ENCODE measurements at regions not wholly inside any gene's neighbourhood (a gene's known extent, or its start where the extent isn't known, plus 50 kb on each side); places are given as distances from the start of the nearest gene placed in this dataset.

DNA sequence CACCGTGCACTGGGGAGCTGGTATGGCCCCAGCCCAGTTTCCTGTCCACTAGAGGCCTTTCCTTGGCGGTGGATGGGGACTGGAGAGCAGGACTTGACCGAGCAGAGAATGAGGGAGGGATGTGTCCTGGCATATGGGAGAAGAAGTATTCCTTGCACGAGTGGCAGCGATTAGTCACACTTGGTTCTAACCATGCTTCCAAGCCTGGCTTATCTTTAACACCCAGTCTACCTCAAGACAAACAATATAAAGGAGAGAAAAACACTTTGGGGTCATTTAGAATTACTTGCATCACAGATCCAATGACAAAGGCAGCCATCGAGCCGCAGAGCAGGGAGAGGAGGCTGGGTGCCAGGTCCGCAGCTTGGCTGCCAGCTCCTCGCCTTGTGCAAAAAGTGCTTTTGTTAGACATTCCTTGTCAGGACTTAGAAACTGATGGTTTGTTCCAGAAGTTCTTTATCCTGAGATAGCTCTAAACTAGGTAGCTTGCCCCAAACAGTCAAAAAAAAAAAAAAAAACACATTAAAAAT lies 214.9 kb upstream of the GMDS start:
- ATAC-seq, result no peak
- Histone ChIP-seq H3K27me3 (no peaks in the 10 kb centered on the region), H3K27ac (no peak overlapping the region), H3K4me1 (peaks cover 0 to 7% (median 0%) of the 10 kb centered on the region in 3 donors), H3K36me3 (no peaks in the 10 kb centered on the region), H3K9me3 (no peaks in the 10 kb centered on the region), H3K4me3 (no peak overlapping the region)
- 54 to 80% methylated on average over 4 to 7 of the region's 9 CpGs for WGBS, 2 donors (ENCODE audit: low coverage in 1 of 2)
- TF ChIP-seq, protein P1, sequence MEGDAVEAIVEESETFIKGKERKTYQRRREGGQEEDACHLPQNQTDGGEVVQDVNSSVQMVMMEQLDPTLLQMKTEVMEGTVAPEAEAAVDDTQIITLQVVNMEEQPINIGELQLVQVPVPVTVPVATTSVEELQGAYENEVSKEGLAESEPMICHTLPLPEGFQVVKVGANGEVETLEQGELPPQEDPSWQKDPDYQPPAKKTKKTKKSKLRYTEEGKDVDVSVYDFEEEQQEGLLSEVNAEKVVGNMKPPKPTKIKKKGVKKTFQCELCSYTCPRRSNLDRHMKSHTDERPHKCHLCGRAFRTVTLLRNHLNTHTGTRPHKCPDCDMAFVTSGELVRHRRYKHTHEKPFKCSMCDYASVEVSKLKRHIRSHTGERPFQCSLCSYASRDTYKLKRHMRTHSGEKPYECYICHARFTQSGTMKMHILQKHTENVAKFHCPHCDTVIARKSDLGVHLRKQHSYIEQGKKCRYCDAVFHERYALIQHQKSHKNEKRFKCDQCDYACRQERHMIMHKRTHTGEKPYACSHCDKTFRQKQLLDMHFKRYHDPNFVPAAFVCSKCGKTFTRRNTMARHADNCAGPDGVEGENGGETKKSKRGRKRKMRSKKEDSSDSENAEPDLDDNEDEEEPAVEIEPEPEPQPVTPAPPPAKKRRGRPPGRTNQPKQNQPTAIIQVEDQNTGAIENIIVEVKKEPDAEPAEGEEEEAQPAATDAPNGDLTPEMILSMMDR (IDR thresholded peaks at IDR 0.05), result no peak
- TF ChIP-seq EP300 (IDR thresholded peaks at IDR 0.05) (no peak), POLR2A (IDR thresholded peaks at IDR 0.05) (no peak), POLR2AphosphoS5 (IDR thresholded peaks at IDR 0.05) (no peak)

DNA sequence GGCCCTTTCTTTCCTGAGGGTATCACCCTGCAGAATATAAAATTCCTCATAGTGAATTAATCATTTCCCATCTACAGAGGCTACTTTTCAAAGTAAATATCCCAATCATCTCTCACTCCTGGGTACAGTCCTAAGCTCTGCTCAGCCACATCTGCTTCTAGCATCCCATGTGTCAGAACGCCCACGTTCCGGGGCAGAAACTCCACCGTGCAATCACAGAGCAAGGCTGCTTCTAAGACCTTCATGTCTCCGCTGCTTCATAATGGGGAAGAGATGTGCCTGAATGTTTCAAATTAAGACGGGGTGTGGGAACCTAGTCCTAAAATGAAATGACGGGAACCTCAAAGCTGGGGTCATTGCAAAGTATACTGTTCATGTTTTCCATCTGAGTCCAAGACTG lies 208.8 kb upstream of the GMDS start:
- ATAC-seq, result no peak
- no peaks in the 10 kb centered on the region for H3K36me3 ChIP-seq
- H3K4me3 ChIP-seq, result no peak overlapping the region
- TF ChIP-seq POLR2A (IDR thresholded peaks at IDR 0.05), result no peak
- TF ChIP-seq EP300 (IDR thresholded peaks at IDR 0.05), result no peak
- TF ChIP-seq, protein P1 (IDR thresholded peaks at IDR 0.05), result no peak
- TF ChIP-seq POLR2AphosphoS5 (IDR thresholded peaks at IDR 0.05), result no peak
- H3K27me3 ChIP-seq, result no peaks in the 10 kb centered on the region
- WGBS, 2 donors (ENCODE audit: low coverage in 1 of 2), result 83 to 96% methylated on average over 4 to 5 of the region's 7 CpGs
- no peaks in the 10 kb centered on the region for H3K9me3 ChIP-seq
- H3K27ac ChIP-seq, result no peak overlapping the region
- no peaks in the 10 kb centered on the region for H3K4me1 ChIP-seq

DNA sequence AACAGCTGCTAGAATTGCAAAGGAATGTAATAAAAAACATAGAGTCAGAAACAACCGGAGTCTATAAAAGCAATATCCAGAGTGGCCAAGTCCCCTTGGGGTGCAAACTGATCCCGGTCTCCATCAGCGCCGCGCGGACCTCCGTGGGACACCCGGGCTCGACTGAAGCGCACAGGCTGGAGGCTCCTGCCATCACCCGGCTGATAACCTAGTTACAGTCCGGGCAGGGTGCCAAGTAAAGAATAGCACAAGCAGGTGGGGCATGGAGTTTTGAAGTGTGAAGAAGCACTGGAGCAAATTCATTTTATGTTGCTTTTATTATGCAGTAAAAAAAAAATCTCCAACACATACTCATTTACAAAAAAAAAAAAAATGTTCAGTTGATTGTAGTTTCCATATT lies 205.1 kb upstream of the GMDS start:
- no peak for TF ChIP-seq EP300 (IDR thresholded peaks at IDR 0.05)
- TF ChIP-seq, protein P1 (IDR thresholded peaks at IDR 0.05), result no peak
- TF ChIP-seq POLR2AphosphoS5 (IDR thresholded peaks at IDR 0.05), result no peak
- TF ChIP-seq POLR2A (IDR thresholded peaks at IDR 0.05), result no peak
- H3K4me1 ChIP-seq, result no peaks in the 10 kb centered on the region
- H3K4me3 ChIP-seq, result no peak overlapping the region
- no peak overlapping the region for H3K27ac ChIP-seq
- no peaks in the 10 kb centered on the region for H3K9me3 ChIP-seq
- no peaks in the 10 kb centered on the region for H3K27me3 ChIP-seq
- ATAC-seq, result no peak
- H3K36me3 ChIP-seq, result no peaks in the 10 kb centered on the region
- WGBS, 2 donors (ENCODE audit: low coverage in 1 of 2), result 41 to 47% methylated on average over 9 to 12 of the region's 12 CpGs

DNA sequence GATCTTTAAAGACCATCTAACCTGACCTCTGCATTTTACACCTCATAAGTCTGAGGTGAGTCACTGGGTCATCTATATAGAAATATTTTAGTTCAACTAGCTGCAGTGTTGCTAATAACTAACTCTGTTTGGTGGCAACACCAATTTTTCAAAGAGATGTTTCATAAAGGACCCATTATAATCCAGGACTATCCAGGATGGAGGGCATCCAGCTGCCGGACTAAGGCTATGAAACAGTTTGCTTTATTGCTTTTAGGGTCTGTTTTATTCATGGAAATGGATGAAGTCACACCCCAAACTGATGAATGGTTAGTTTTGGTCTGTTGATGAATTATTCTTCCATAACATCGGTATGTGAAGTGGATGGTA lies 204.2 kb upstream of the GMDS start:
- Histone ChIP-seq H3K4me1 (no peaks in the 10 kb centered on the region), H3K9me3 (no peaks in the 10 kb centered on the region), H3K36me3 (no peaks in the 10 kb centered on the region), H3K27me3 (no peaks in the 10 kb centered on the region), H3K4me3 (no peak overlapping the region), H3K27ac (no peak overlapping the region)
- ATAC-seq, result no peak
- TF ChIP-seq, protein P1 (IDR thresholded peaks at IDR 0.05), result no peak
- TF ChIP-seq POLR2AphosphoS5 (IDR thresholded peaks at IDR 0.05), result no peak
- TF ChIP-seq EP300 (IDR thresholded peaks at IDR 0.05), result no peak
- no peak for TF ChIP-seq POLR2A (IDR thresholded peaks at IDR 0.05)
- 61 to 66% methylated on average over 2 of the region's 2 CpGs for WGBS, 2 donors (ENCODE audit: low coverage in 1 of 2)

DNA sequence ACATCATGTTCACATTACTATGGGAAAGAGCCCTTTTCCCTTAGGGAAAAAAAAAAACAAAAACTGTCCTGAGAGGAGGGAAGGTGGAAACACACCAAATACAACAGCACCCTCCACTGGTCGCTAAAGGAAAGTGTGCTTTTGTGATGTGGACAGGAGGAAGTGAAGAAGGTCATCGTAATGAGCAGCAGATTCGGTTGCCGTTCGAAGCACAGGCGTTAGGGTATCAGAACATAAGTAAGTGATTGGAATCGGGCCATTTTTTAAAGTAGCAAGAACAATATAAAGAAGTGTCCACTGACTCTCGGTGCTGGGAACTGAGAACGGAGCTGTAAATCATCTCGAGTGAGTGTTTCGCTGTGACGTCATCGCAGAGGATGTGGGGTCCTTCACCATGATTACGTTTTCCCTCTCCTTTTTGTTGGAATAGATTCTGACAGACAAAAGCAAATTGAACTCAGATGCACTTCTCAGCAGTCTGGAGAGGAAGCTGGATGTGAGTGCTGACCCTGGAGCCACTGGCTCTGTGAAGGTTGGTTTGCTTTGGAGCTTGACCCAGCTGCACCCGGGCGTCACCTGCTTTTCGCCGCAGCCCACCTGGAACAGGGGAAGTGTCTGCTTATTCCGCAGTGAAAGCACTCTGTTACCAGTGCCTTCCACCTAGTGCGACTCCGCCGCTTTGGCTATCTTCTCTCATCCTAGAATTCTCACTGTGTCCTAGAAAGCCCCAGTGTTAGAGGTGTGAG lies 203.6 kb upstream of the GMDS start:
- H3K27me3 ChIP-seq, result no peaks in the 10 kb centered on the region
- no peak overlapping the region for H3K27ac ChIP-seq
- H3K36me3 ChIP-seq, result peaks cover 0 to 4% of the 10 kb centered on the region in 2 donors
- 24 to 30% methylated on average over 17 to 21 of the region's 22 CpGs for WGBS, 2 donors (ENCODE audit: low coverage in 1 of 2)
- TF ChIP-seq EP300 (IDR thresholded peaks at IDR 0.05) (no peak), POLR2AphosphoS5 (IDR thresholded peaks at IDR 0.05) (no peak), POLR2A (IDR thresholded peaks at IDR 0.05) (no peak)
- TF ChIP-seq, protein P1 (IDR thresholded peaks at IDR 0.05), result peak; percentile 37 to 63 (median 56)
- no peak overlapping the region for H3K4me3 ChIP-seq
- H3K9me3 ChIP-seq, result no peaks in the 10 kb centered on the region
- no peaks in the 10 kb centered on the region for H3K4me1 ChIP-seq
- no peak for ATAC-seq

Measured in gastroesophageal sphincter (tissue), 4 donors.